Cardiac muscle cell (in vitro differentiated cells and primary cell): ENCODE measurements at regions not wholly inside any gene's neighbourhood (a gene's known extent, or its start where the extent isn't known, plus 50 kb on each side); places are given as distances from the start of the nearest gene placed in this dataset.

ENCODE experiments used
- DNase-seq, 2 donors: peaks; one replicate each; pipeline versions ENCODE4 v3.0.0 to v3.0.0-alpha.2; 2010 to 2017; ENCODE audit warnings: low read depth in 1 of 2, low spot score in 1 of 2
- H3K27ac ChIP-seq: fragments of 200-600 bp; sonication (generic); 2 replicates; pipeline ENCODE4 v1.5.1; 2016
- H3K27me3 ChIP-seq: fragments of 200-600 bp; sonication (generic); 2 replicates; pipeline ENCODE4 v1.6.0; 2016; ENCODE audit warnings: control low read depth
- H3K36me3 ChIP-seq: fragments of 200-600 bp; sonication (generic); 2 replicates; pipeline ENCODE4 v1.5.1; 2016; ENCODE audit warnings: control low read depth
- H3K4me1 ChIP-seq: fragments of 200-600 bp; sonication (generic); 2 replicates; pipeline ENCODE4 v1.8.1; 2017; ENCODE audit warnings: low read depth, mild to moderate bottlenecking, mixed run types
- H3K4me3 ChIP-seq: fragments of 200-600 bp; sonication (generic); 2 replicates; pipeline ENCODE4 v1.5.1; 2016; ENCODE audit warnings: mild to moderate bottlenecking
- H3K9me3 ChIP-seq: fragments of 200-600 bp; sonication (generic); 2 replicates; pipeline ENCODE4 v1.5.1; 2017; ENCODE audit warnings: low read depth, mild to moderate bottlenecking, control low read depth
- CTCF ChIP-seq: IDR thresholded peaks from 2 replicates; pipeline ENCODE4 v1.5.1; 2012; ENCODE audit warnings: low read depth, mild to moderate bottlenecking, low read length

GRCh38 chr4:19728773-19729172 lies 522.9 kb upstream of the SLIT2 start:
- Histone ChIP-seq H3K9me3 (no peaks in the 10 kb centered on the region), H3K27me3 (no peaks in the 10 kb centered on the region), H3K4me1 (no peaks in the 10 kb centered on the region), H3K4me3 (no peak overlapping the region), H3K27ac (no peak overlapping the region), H3K36me3 (no peaks in the 10 kb centered on the region)
- no peak for DNase-seq
- no peak for TF ChIP-seq CTCF

DNA sequence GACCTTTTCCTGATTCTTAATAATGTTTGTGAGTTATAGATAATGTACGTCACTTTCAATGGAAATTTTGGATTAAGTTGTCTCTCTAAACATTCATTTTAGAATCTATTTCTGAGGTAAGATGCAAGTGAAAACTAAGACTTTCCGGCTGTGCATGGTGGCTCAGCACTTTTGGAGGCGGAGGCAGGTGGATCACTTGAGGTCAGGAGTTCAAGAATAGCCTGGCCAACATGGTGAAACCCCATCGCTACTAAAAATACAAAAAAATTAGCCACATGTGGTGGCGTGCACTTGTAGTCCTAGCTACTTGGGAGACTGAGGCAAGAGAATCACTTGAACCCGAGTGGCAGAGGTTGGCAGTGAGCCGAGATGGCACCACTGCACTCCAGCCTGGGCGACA lies 524.6 kb upstream of the SLIT2 start:
- H3K27ac ChIP-seq, result no peak overlapping the region
- TF ChIP-seq CTCF, result no peak
- no peak overlapping the region for H3K4me3 ChIP-seq
- H3K9me3 ChIP-seq, result no peaks in the 10 kb centered on the region
- H3K4me1 ChIP-seq, result no peaks in the 10 kb centered on the region
- no peaks in the 10 kb centered on the region for H3K36me3 ChIP-seq
- DNase-seq, result no peak
- no peaks in the 10 kb centered on the region for H3K27me3 ChIP-seq

DNA sequence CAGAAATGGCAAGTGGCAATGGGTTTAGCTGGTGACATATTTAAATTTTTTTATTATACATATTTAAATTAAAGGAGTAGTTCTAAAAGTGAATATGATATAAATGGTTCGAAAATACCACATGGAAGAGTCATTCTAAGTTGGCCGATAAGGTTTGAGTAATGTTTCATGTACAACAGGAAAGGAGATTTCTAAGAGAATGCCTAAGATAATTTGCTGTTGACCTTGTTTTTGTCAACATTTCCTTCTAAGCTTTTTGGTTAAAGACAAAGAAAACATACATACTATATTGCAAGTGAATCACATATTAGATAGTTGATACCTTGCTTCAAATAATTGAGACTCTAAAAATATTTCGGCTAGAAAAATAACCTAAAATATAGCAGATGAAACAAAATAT lies 526.6 kb upstream of the SLIT2 start:
- H3K9me3 ChIP-seq, result no peaks in the 10 kb centered on the region
- no peak overlapping the region for H3K27ac ChIP-seq
- H3K27me3 ChIP-seq, result no peaks in the 10 kb centered on the region
- H3K4me1 ChIP-seq, result no peaks in the 10 kb centered on the region
- H3K36me3 ChIP-seq, result no peaks in the 10 kb centered on the region
- no peak for TF ChIP-seq CTCF
- H3K4me3 ChIP-seq, result no peak overlapping the region
- DNase-seq, result peak in 1 of 2 donors; percentile 38

- no peaks in the 10 kb centered on the region for H3K4me1 ChIP-seq
- no peaks in the 10 kb centered on the region for H3K36me3 ChIP-seq
- H3K27ac ChIP-seq, result no peak overlapping the region
- H3K9me3 ChIP-seq, result no peaks in the 10 kb centered on the region
- DNase-seq, result no peak
- no peak for TF ChIP-seq CTCF
- no peak overlapping the region for H3K4me3 ChIP-seq
- no peaks in the 10 kb centered on the region for H3K27me3 ChIP-seq
Observed at GRCh38 chr4:19722404-19722803, 529.3 kb upstream of the SLIT2 start.

DNA sequence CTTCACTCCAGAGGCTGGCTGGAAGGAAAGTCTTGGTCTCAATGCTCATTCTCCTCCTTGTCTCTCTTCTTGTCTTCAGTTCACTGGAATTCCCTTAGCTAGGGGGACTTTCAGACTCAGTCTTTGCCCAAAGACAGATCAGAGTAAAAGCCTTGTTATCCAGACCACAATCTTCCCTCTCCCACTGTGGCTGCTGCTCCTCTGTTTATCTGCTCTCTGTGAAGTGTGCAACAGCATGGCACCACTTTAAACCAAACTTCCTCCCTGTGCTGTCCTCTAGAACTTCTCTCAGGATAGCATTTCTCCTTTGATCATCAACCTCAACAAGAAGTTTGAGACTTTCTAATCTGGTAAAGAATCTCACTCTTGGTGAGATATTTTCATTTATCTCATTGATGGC lies 530.1 kb upstream of the SLIT2 start:
- Histone ChIP-seq H3K4me3 (no peak overlapping the region), H3K27ac (no peak overlapping the region), H3K4me1 (no peaks in the 10 kb centered on the region), H3K9me3 (no peaks in the 10 kb centered on the region), H3K27me3 (no peaks in the 10 kb centered on the region), H3K36me3 (no peaks in the 10 kb centered on the region)
- no peak for TF ChIP-seq CTCF
- no peak for DNase-seq

GRCh38 chr4:19720610-19721009 lies 531.1 kb upstream of the SLIT2 start:
- DNase-seq, result no peak
- no peak for TF ChIP-seq CTCF
- Histone ChIP-seq H3K27me3 (no peaks in the 10 kb centered on the region), H3K36me3 (no peaks in the 10 kb centered on the region), H3K9me3 (no peaks in the 10 kb centered on the region), H3K27ac (no peak overlapping the region), H3K4me1 (no peaks in the 10 kb centered on the region), H3K4me3 (no peak overlapping the region)
